Left kidney (tissue), 1 donor: ENCODE measurements at regions not wholly inside any gene's neighbourhood (a gene's known extent, or its start where the extent isn't known, plus 50 kb on each side); places are given as distances from the start of the nearest gene placed in this dataset.
"Not testable (repeated sequence)": the region's sequence is repeated elsewhere in the genome, so short reads cannot be mapped to it uniquely, and the experiment has no call there.

Experiments
- DNase-seq: peaks from one replicate; pipeline ENCODE4 v3.0.0-alpha.2; 2013

GRCh38 chr15:59783774-59784520, 94.8 kb upstream of the BNIP2 start:
- DNase-seq = not testable (repeated sequence)

- DNase-seq = no peak
Measured at GRCh38 chr15:59779110-59779509, 90.0 kb upstream of the BNIP2 start.

GRCh38 chr15:59764775-59765174, 75.7 kb upstream of the BNIP2 start:
- no peak for DNase-seq

- DNase-seq = no peak
Measured at GRCh38 chr15:59762558-59762957, 73.4 kb upstream of the BNIP2 start.

- DNase-seq = not testable (repeated sequence)
Measured at GRCh38 chr15:59760256-59760655, 71.1 kb upstream of the BNIP2 start.

- DNase-seq = no peak
Measured at GRCh38 chr15:59751552-59752413, 62.7 kb upstream of the BNIP2 start.

- no peak for DNase-seq
Measured at GRCh38 chr15:59746777-59747176, 57.7 kb upstream of the BNIP2 start.

- DNase-seq = no peak
Measured at GRCh38 chr15:59741274-59741906, 52.3 kb upstream of the BNIP2 start.

- no peak for DNase-seq
Measured at GRCh38 chr15:59739557-59740186, 50.6 kb upstream of the BNIP2 start.
